ENCODE measurements at regions not wholly inside any gene's neighbourhood (a gene's known extent, or its start where the extent isn't known, plus 50 kb on each side); places are given as distances from the start of the nearest gene placed in this dataset.

DNA sequence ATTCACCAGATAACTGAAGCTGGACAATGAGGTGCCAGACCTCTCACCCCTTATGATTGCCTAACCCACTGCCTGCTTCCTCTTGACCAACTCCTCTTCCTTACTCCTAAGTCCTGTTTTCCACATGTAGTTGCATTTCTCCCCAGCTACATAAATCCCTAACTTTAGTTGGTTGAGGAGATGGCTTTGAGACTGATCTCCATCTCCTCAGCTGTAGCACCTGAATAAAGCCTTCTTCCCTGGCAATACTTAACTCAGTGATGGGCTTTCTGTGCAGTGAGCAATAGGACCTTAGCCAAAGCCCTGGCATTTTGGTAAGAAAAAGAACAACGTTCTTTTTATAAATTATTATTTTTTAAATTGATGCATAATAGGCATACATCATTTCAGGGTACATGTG lies 691.1 kb downstream of the MATN1 start:
- TF ChIP-seq, protein P1, sequence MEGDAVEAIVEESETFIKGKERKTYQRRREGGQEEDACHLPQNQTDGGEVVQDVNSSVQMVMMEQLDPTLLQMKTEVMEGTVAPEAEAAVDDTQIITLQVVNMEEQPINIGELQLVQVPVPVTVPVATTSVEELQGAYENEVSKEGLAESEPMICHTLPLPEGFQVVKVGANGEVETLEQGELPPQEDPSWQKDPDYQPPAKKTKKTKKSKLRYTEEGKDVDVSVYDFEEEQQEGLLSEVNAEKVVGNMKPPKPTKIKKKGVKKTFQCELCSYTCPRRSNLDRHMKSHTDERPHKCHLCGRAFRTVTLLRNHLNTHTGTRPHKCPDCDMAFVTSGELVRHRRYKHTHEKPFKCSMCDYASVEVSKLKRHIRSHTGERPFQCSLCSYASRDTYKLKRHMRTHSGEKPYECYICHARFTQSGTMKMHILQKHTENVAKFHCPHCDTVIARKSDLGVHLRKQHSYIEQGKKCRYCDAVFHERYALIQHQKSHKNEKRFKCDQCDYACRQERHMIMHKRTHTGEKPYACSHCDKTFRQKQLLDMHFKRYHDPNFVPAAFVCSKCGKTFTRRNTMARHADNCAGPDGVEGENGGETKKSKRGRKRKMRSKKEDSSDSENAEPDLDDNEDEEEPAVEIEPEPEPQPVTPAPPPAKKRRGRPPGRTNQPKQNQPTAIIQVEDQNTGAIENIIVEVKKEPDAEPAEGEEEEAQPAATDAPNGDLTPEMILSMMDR (IDR thresholded peaks at IDR 0.05; ENCODE audit: insufficient read depth, low read depth, low read length): no peak
- TF ChIP-seq EZH2 (IDR thresholded peaks at IDR 0.05; ENCODE audit: insufficient read depth, low read length): no peak
